Fibroblast of lung (primary cell): ENCODE measurements at regions not wholly inside any gene's neighbourhood (a gene's known extent, or its start where the extent isn't known, plus 50 kb on each side); places are given as distances from the start of the nearest gene placed in this dataset.

Experiments used
- DNase-seq, 2 donors: peaks; one replicate each; pipeline versions ENCODE4 v3.0.0 to v3.0.0-alpha.2; 2010; ENCODE audit warnings: low read depth in 2 of 2
- H2AFZ ChIP-seq: 2 replicates; pipeline ENCODE4 v1.5.1; 2012; ENCODE audit warnings: low read length, control low read depth, inconsistent platforms
- H3K27ac ChIP-seq: 2 replicates; pipeline ENCODE4 v1.5.1; 2011; ENCODE audit warnings: low read length, control low read depth; ENCODE audit not compliant: insufficient read depth
- H3K27me3 ChIP-seq: 2 replicates; pipeline ENCODE4 v1.5.1; 2011; ENCODE audit warnings: mild to moderate bottlenecking, low read length; ENCODE audit not compliant: control insufficient read depth, insufficient read depth
- H3K36me3 ChIP-seq: 2 replicates; pipeline ENCODE4 v1.5.1; 2011; ENCODE audit warnings: low read length; ENCODE audit not compliant: control insufficient read depth, insufficient read depth
- H3K4me1 ChIP-seq: 2 replicates; pipeline ENCODE4 v1.5.1; 2011; ENCODE audit warnings: low read length; ENCODE audit not compliant: control insufficient read depth, insufficient read depth; ENCODE audit errors: extremely low read depth
- H3K4me2 ChIP-seq: 2 replicates; pipeline ENCODE4 v1.5.1; 2011; ENCODE audit warnings: low read length, control low read depth; ENCODE audit not compliant: insufficient read depth; ENCODE audit errors: extremely low read depth
- H3K4me3 ChIP-seq, 4 experiments: fragments of 200-600 bp in 1 of 4; sonication (generic) in 1 of 4; replicated peaks in 1 of 4; 2 replicates each; pipeline ENCODE4 v1.5.1; 2011 to 2016; ENCODE audit warnings: low read length in 4 of 4, low read depth in 3 of 4, mild to moderate bottlenecking in 3 of 4, control low read depth in 2 of 4, inconsistent platforms in 1 of 4, mixed read lengths in 1 of 4; ENCODE audit not compliant: insufficient read depth in 1 of 4; ENCODE audit errors: control extremely low read depth in 1 of 4
- H3K79me2 ChIP-seq: 2 replicates; pipeline ENCODE4 v1.5.1; 2012; ENCODE audit warnings: mild to moderate bottlenecking, low read length, inconsistent platforms; ENCODE audit not compliant: control insufficient read depth, insufficient read depth
- H3K9ac ChIP-seq: 2 replicates; pipeline ENCODE4 v1.5.1; 2011; ENCODE audit warnings: mild to moderate bottlenecking, low read length, control low read depth; ENCODE audit not compliant: insufficient read depth
- H3K9me3 ChIP-seq: 2 replicates; pipeline ENCODE4 v1.5.1; 2012; ENCODE audit warnings: low read depth, low read length; ENCODE audit not compliant: control insufficient read depth, insufficient read depth
- H4K20me1 ChIP-seq: 2 replicates; pipeline ENCODE4 v1.5.1; 2011; ENCODE audit warnings: low read length; ENCODE audit not compliant: control insufficient read depth, insufficient read depth; ENCODE audit errors: extremely low read depth
- CTCF ChIP-seq, 2 donors: IDR thresholded peaks in 1 of 2; conservative IDR thresholded peaks in 1 of 2; 1 replicate in 1 of 2; 2 replicates in 1 of 2; pipeline ENCODE4 v1.5.1; 2011 to 2012; ENCODE audit warnings: low read length in 2 of 2, control low read depth in 1 of 2, inconsistent platforms in 1 of 2, low read depth in 1 of 2, mild to moderate bottlenecking in 1 of 2
- EZH2 ChIP-seq: IDR thresholded peaks from 2 replicates; pipeline ENCODE4 v1.5.1; 2012; ENCODE audit warnings: low read length, control low read depth, mild to moderate bottlenecking; ENCODE audit errors: missing control alignments

- no peak for DNase-seq
- Histone ChIP-seq H3K79me2 (no peaks in the 10 kb centered on the region), H3K4me3 (no peak overlapping the region), H3K9ac (no peak overlapping the region), H3K4me1 (no peaks in the 10 kb centered on the region), H2AFZ (no peak overlapping the region), H3K9me3 (no peaks in the 10 kb centered on the region), H3K36me3 (no peaks in the 10 kb centered on the region), H3K27me3 (no peaks in the 10 kb centered on the region), H3K4me2 (no peak overlapping the region), H4K20me1 (no peaks in the 10 kb centered on the region), H3K27ac (no peak overlapping the region)
- no peak for TF ChIP-seq EZH2
- no peak for TF ChIP-seq CTCF (conservative IDR thresholded peaks at IDR 0.05 in 1 of 2, IDR thresholded peaks at IDR 0.05 in 1 of 2; ENCODE audit: low read depth in 1 of 2, low read length in 2 of 2)
Observed at GRCh38 chr21:19522381-19522780, 1118.8 kb upstream of the TMPRSS15 start.

- H3K27ac ChIP-seq, result no peak overlapping the region
- no peak for TF ChIP-seq CTCF (conservative IDR thresholded peaks at IDR 0.05 in 1 of 2, IDR thresholded peaks at IDR 0.05 in 1 of 2; ENCODE audit: low read depth in 1 of 2, low read length in 2 of 2)
- TF ChIP-seq EZH2, result no peak
Observed at GRCh38 chr21:19523061-19523460, 1119.5 kb upstream of the TMPRSS15 start.

GRCh38 chr21:19523746-19524145 lies 1120.2 kb upstream of the TMPRSS15 start:
- Histone ChIP-seq H3K27me3 (no peaks in the 10 kb centered on the region), H3K4me3 (no peak overlapping the region), H2AFZ (no peak overlapping the region), H3K9me3 (no peaks in the 10 kb centered on the region), H4K20me1 (no peaks in the 10 kb centered on the region), H3K27ac (no peak overlapping the region), H3K4me1 (no peaks in the 10 kb centered on the region), H3K9ac (no peak overlapping the region), H3K4me2 (no peak overlapping the region), H3K36me3 (no peaks in the 10 kb centered on the region), H3K79me2 (no peaks in the 10 kb centered on the region)
- TF ChIP-seq CTCF (conservative IDR thresholded peaks at IDR 0.05 in 1 of 2, IDR thresholded peaks at IDR 0.05 in 1 of 2; ENCODE audit: low read depth in 1 of 2, low read length in 2 of 2), result no peak
- TF ChIP-seq EZH2, result no peak
- no peak for DNase-seq

More at GRCh38 chr21:19523061-19523460, 1119.5 kb upstream of the TMPRSS15 start:
- Histone ChIP-seq H3K4me3 (no peak overlapping the region), H3K4me2 (no peak overlapping the region), H3K4me1 (no peaks in the 10 kb centered on the region), H3K27me3 (no peaks in the 10 kb centered on the region), H3K9me3 (no peaks in the 10 kb centered on the region), H3K79me2 (no peaks in the 10 kb centered on the region), H4K20me1 (no peaks in the 10 kb centered on the region), H3K36me3 (no peaks in the 10 kb centered on the region), H3K9ac (no peak overlapping the region), H2AFZ (no peak overlapping the region)
- DNase-seq, result no peak
